Endothelial cell of umbilical vein (primary cell): ENCODE measurements at regions not wholly inside any gene's neighbourhood (a gene's known extent, or its start where the extent isn't known, plus 50 kb on each side); places are given as distances from the start of the nearest gene placed in this dataset.

Source experiments
- CTCF ChIP-seq, 2 donors: IDR thresholded peaks; 1 replicate in 1 of 2; 2 replicates in 1 of 2; pipeline ENCODE4 v1.5.1; 2011; ENCODE audit warnings: low read length in 2 of 2, mild to moderate bottlenecking in 2 of 2, moderate library complexity in 2 of 2, control low read depth in 1 of 2, inconsistent platforms in 1 of 2, low read depth in 1 of 2; ENCODE audit not compliant: insufficient read depth in 1 of 2; ENCODE audit errors: extremely low read depth in 1 of 2
- EZH2 ChIP-seq: IDR thresholded peaks from 2 replicates; pipeline ENCODE4 v1.6.1; 2012; ENCODE audit warnings: borderline replicate concordance, low read depth, mild to moderate bottlenecking, moderate library complexity, low read length, inconsistent platforms; ENCODE audit not compliant: severe bottlenecking

GRCh38 chr16:85168732-85169256, 56.5 kb upstream of the CIBAR2 start:
- TF ChIP-seq EZH2 (no peak), CTCF (IDR thresholded peaks at IDR 0.05; ENCODE audit: extremely low read depth in 1 of 2, insufficient read depth in 1 of 2, low read depth in 1 of 2, low read length in 2 of 2) (no peak)
